Activated T-cell treated with anti-CD3 and anti-CD28 coated beads, Interleukin-2, amount 50 U/mL, for 24 hours (primary cell): ENCODE measurements at regions not wholly inside any gene's neighbourhood (a gene's known extent, or its start where the extent isn't known, plus 50 kb on each side); places are given as distances from the start of the nearest gene placed in this dataset.
A peak's percentile ranks its signal among the peaks of the same experiment; 100 is the strongest.

Source experiments
- DNase-seq: peaks from one replicate; pipeline ENCODE4 v3.0.0-alpha.2; 2020
- H3K27ac Mint-ChIP-seq: 2 replicates; pipeline ENCODE4 v1.8.0; 2020; ENCODE audit warnings: mild to moderate bottlenecking, mixed read lengths
- H3K27me3 Mint-ChIP-seq: 2 replicates; pipeline ENCODE4 v1.8.0; 2020; ENCODE audit warnings: mixed read lengths
- H3K36me3 Mint-ChIP-seq: 2 replicates; pipeline ENCODE4 v1.8.0; 2020; ENCODE audit warnings: low read depth, mixed read lengths
- H3K4me1 Mint-ChIP-seq: 2 replicates; pipeline ENCODE4 v1.8.0; 2020; ENCODE audit warnings: low read depth, mixed read lengths
- H3K4me3 Mint-ChIP-seq: 2 replicates; pipeline ENCODE4 v1.8.0; 2020; ENCODE audit warnings: mild to moderate bottlenecking, moderate library complexity, mixed read lengths
- H3K9me3 Mint-ChIP-seq: 2 replicates; pipeline ENCODE4 v1.8.0; 2020; ENCODE audit warnings: mixed read lengths

DNA sequence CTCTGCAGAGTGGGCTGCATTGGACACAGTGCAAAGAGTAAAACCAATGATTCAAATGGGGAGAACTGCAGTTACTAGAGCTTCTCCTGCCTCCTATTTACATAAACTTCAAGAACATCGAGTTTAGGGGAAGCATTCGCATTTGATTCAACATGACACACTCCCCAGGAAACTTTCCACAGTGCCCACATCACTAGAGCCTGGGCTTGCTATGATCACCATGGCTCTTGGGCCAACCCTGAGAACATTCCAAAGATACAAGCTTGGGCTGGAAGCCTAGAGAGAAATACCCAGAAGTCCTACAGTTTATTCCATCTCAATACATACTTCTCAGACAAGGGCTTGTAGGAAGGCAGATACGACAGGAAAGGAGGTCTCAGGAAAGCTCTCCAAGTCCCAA, 337.9 kb downstream of the CD83 start:
- Mint-ChIP-seq H3K4me3 (no peak overlapping the region), H3K27ac (peak overlapping the region; percentile 87), H3K4me1 (peaks cover 62% of the 10 kb centered on the region), H3K9me3 (no peaks in the 10 kb centered on the region), H3K27me3 (no peaks in the 10 kb centered on the region), H3K36me3 (no peaks in the 10 kb centered on the region)
- DNase-seq = no peak

DNA sequence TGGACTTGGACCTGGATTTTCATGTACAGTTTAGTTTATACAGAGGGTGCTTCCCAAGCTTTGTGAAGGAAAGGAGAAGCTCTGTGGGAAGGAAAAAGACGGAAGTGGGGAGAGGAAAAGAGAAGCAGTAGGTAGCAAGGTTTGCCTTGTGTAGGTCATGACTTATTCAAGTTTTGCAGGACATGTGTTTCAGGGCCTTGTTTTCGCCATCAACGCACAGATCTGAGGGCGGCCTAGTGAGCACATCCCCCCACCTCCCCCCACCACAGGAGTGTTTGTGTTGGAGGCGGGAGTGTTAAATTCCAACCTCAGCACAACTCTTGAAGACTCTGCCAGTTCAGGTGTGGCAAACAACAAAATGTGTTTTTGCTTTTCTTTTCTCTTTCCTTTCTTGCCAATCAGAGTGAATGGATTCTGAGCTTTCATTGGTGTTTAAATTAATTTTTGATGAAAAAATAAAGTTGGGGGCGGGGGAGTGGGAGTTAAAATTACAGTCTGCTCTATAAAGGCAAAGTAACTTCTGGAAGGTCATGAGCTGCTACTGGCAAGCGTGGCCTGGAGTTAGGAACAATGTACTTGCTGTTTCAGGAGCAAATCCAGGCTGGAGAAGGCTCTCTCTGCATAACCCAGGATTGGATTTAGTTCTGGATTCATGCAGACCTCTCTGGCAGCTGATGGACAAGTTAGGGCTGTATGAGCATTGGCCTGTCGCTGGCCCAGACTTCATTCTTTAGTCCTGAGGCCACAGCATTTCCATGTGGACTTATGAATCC, 338.5 kb downstream of the CD83 start:
- Mint-ChIP-seq H3K4me3 (no peak overlapping the region), H3K27ac (peak overlapping the region; percentile 37), H3K36me3 (no peaks in the 10 kb centered on the region), H3K27me3 (no peaks in the 10 kb centered on the region), H3K9me3 (no peaks in the 10 kb centered on the region), H3K4me1 (peaks cover 56% of the 10 kb centered on the region)
- no peak for DNase-seq

DNA sequence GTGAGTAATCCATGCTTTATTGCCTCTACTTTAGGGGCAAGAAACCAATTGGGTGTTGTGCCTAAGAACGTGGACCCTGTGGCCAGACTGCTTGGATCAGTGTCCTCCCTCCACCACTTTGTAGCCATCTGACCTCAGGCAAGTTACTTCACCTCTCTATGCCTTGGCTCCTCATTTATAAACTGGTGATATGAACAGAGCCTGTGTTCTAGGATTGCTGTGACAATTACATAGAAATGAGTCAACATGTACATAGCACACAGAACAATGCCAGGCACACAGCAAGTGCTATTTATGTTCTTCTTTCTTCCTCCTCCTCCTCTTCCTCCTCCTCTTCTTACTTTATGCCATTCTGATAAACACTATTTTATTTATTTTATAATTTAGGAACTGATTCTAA, 339.4 kb downstream of the CD83 start:
- H3K4me3 Mint-ChIP-seq = no peak overlapping the region
- H3K36me3 Mint-ChIP-seq = no peaks in the 10 kb centered on the region
- H3K27me3 Mint-ChIP-seq = no peaks in the 10 kb centered on the region
- no peak overlapping the region for H3K27ac Mint-ChIP-seq
- DNase-seq = no peak
- H3K9me3 Mint-ChIP-seq = no peaks in the 10 kb centered on the region
- peaks cover 48% of the 10 kb centered on the region for H3K4me1 Mint-ChIP-seq

GRCh38 chr6:14458669-14459266, 341.2 kb downstream of the CD83 start:
- H3K27me3 Mint-ChIP-seq = no peaks in the 10 kb centered on the region
- H3K4me3 Mint-ChIP-seq = no peak overlapping the region
- peaks cover 4% of the 10 kb centered on the region for H3K9me3 Mint-ChIP-seq
- no peak overlapping the region for H3K27ac Mint-ChIP-seq
- H3K36me3 Mint-ChIP-seq = no peaks in the 10 kb centered on the region
- DNase-seq = no peak
- H3K4me1 Mint-ChIP-seq = peaks cover 30% of the 10 kb centered on the region

GRCh38 chr6:14459315-14459714, 341.7 kb downstream of the CD83 start:
- H3K4me3 Mint-ChIP-seq = no peak overlapping the region
- H3K36me3 Mint-ChIP-seq = no peaks in the 10 kb centered on the region
- H3K9me3 Mint-ChIP-seq = peaks cover 7% of the 10 kb centered on the region
- H3K27me3 Mint-ChIP-seq = no peaks in the 10 kb centered on the region
- H3K4me1 Mint-ChIP-seq = peaks cover 30% of the 10 kb centered on the region
- H3K27ac Mint-ChIP-seq = no peak overlapping the region
- DNase-seq = no peak

- peaks cover 20% of the 10 kb centered on the region for H3K4me1 Mint-ChIP-seq
- peaks cover 16% of the 10 kb centered on the region for H3K9me3 Mint-ChIP-seq
- DNase-seq = no peak
- no peaks in the 10 kb centered on the region for H3K27me3 Mint-ChIP-seq
- no peak overlapping the region for H3K27ac Mint-ChIP-seq
- no peak overlapping the region for H3K4me3 Mint-ChIP-seq
- H3K36me3 Mint-ChIP-seq = no peaks in the 10 kb centered on the region
Observed at GRCh38 chr6:14460556-14460955, 343.0 kb downstream of the CD83 start.

DNA sequence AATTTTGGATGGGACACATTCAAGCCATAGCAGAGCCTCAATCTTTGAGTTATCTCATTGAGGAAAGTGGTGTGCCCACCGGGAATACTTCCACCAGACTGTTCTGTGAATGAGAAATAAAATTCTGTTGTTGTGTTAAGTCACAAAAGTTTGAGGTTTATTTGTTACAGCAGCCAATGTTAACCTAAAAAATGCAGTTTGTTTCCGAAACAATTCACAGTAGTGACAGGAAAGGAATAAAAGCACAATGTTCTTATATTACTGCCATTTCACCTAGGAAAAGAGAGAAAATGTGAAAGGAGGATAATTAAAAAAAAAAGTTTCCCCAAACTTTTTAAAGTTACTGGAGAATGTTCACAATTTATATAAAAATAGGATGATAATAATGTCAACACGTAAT, 344.6 kb downstream of the CD83 start:
- Mint-ChIP-seq H3K4me3 (no peak overlapping the region), H3K4me1 (peaks cover 7% of the 10 kb centered on the region), H3K27ac (no peak overlapping the region), H3K27me3 (no peaks in the 10 kb centered on the region), H3K9me3 (peaks cover 16% of the 10 kb centered on the region), H3K36me3 (no peaks in the 10 kb centered on the region)
- DNase-seq = no peak

GRCh38 chr6:14462566-14462965, 345.0 kb downstream of the CD83 start:
- Mint-ChIP-seq H3K36me3 (no peaks in the 10 kb centered on the region), H3K27me3 (no peaks in the 10 kb centered on the region), H3K9me3 (peaks cover 16% of the 10 kb centered on the region), H3K27ac (no peak overlapping the region), H3K4me3 (no peak overlapping the region), H3K4me1 (peaks cover 7% of the 10 kb centered on the region)
- DNase-seq = no peak

- no peaks in the 10 kb centered on the region for H3K27me3 Mint-ChIP-seq
- H3K4me1 Mint-ChIP-seq = peaks cover 7% of the 10 kb centered on the region
- no peak for DNase-seq
- no peak overlapping the region for H3K4me3 Mint-ChIP-seq
- H3K27ac Mint-ChIP-seq = no peak overlapping the region
- H3K36me3 Mint-ChIP-seq = no peaks in the 10 kb centered on the region
- peaks cover 16% of the 10 kb centered on the region for H3K9me3 Mint-ChIP-seq
Observed at GRCh38 chr6:14463110-14463509, 345.5 kb downstream of the CD83 start.

GRCh38 chr6:14464055-14464454, 346.5 kb downstream of the CD83 start:
- Mint-ChIP-seq H3K36me3 (no peaks in the 10 kb centered on the region), H3K4me1 (peaks cover 7% of the 10 kb centered on the region), H3K27me3 (no peaks in the 10 kb centered on the region), H3K4me3 (no peak overlapping the region), H3K9me3 (peaks cover 23% of the 10 kb centered on the region), H3K27ac (no peak overlapping the region)
- DNase-seq = no peak

DNA sequence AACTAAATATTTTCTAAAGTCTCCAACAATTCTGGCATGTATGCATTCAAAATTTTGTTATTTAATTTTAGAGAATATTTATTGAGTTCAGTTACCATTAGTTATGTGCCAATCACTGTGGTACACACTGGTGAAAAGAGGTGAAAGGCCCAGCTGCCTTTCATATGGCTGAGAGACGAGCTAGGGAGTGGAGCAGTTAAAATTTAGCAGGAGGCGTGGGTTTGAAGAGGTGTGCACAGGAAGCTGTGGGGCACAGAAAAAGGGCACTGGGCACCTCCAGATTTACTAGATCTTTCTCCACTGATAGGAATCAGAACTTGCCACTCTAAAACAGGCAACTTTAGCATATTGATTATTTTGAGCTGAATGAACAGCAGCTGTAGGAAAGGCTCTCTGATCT, 347.1 kb downstream of the CD83 start:
- DNase-seq = no peak
- Mint-ChIP-seq H3K4me1 (peaks cover 7% of the 10 kb centered on the region), H3K27ac (no peak overlapping the region), H3K27me3 (no peaks in the 10 kb centered on the region), H3K36me3 (no peaks in the 10 kb centered on the region), H3K9me3 (peaks cover 29% of the 10 kb centered on the region), H3K4me3 (no peak overlapping the region)

GRCh38 chr6:14466278-14466677, 348.7 kb downstream of the CD83 start:
- H3K27ac Mint-ChIP-seq = no peak overlapping the region
- no peak for DNase-seq
- H3K4me3 Mint-ChIP-seq = no peak overlapping the region
- H3K4me1 Mint-ChIP-seq = peaks cover 7% of the 10 kb centered on the region
- no peaks in the 10 kb centered on the region for H3K27me3 Mint-ChIP-seq
- H3K36me3 Mint-ChIP-seq = no peaks in the 10 kb centered on the region
- peaks cover 31% of the 10 kb centered on the region for H3K9me3 Mint-ChIP-seq

DNA sequence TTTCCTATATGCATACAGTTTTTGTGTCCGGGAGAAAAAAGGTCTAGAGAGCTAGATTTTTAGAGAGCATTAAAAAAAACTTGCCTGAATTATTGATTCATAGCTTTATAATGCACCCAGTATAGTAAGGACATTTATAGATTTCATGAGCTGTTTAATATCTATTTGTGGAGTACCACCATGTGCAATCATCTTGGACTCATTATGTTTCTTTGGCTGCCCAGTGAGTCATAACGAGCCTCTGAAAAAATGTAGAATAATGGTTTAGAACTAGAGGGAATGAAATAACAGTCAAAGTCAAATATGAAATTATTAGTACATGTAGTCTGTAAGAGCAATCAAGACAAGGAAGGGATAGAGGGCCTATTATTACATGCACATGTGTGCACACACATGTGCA, 350.0 kb downstream of the CD83 start:
- H3K27me3 Mint-ChIP-seq = no peaks in the 10 kb centered on the region
- no peak overlapping the region for H3K4me3 Mint-ChIP-seq
- no peaks in the 10 kb centered on the region for H3K36me3 Mint-ChIP-seq
- H3K4me1 Mint-ChIP-seq = peaks cover 7% of the 10 kb centered on the region
- no peak for DNase-seq
- no peak overlapping the region for H3K27ac Mint-ChIP-seq
- peaks cover 28% of the 10 kb centered on the region for H3K9me3 Mint-ChIP-seq

GRCh38 chr6:14468647-14469321, 351.2 kb downstream of the CD83 start:
- H3K4me3 Mint-ChIP-seq = no peak overlapping the region

DNA sequence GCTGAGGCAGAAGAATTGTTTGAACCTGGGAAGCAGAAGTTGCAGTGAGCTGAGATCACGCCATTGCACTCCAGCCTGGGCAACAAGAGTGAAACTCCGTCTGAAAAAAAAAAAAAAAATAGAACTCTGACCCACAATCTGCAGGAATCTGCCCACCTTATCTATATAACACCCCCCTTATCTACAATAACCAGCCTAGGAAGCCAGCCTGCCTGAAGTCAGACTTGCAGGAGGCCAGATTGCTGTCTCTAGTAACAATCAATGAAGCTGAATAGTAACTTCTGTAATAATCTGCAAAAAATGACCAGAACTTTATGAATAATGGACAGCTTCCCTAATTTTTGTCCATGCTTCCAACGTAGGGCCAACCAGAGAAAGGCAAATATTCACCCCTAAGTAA, 352.5 kb downstream of the CD83 start:
- H3K4me1 Mint-ChIP-seq = peaks cover 10% of the 10 kb centered on the region
- no peak overlapping the region for H3K4me3 Mint-ChIP-seq
- no peaks in the 10 kb centered on the region for H3K27me3 Mint-ChIP-seq

More at GRCh38 chr6:14468647-14469321, 351.2 kb downstream of the CD83 start:
- peaks cover 7% of the 10 kb centered on the region for H3K4me1 Mint-ChIP-seq
- H3K36me3 Mint-ChIP-seq = no peaks in the 10 kb centered on the region
- no peak for DNase-seq
- no peaks in the 10 kb centered on the region for H3K27me3 Mint-ChIP-seq
- peaks cover 27% of the 10 kb centered on the region for H3K9me3 Mint-ChIP-seq
- H3K27ac Mint-ChIP-seq = no peak overlapping the region

More for the DNA sequence above, 352.5 kb downstream of the CD83 start:
- peaks cover 20% of the 10 kb centered on the region for H3K9me3 Mint-ChIP-seq
- H3K36me3 Mint-ChIP-seq = no peaks in the 10 kb centered on the region
- no peak for DNase-seq
- no peak overlapping the region for H3K27ac Mint-ChIP-seq
